Esophagus mucosa (tissue), 1 donor: ENCODE measurements at regions not wholly inside any gene's neighbourhood (a gene's known extent, or its start where the extent isn't known, plus 50 kb on each side); places are given as distances from the start of the nearest gene placed in this dataset.
"Not testable (repeated sequence)": the region's sequence is repeated elsewhere in the genome, so short reads cannot be mapped to it uniquely, and the experiment has no call there.

Experiments used
- ATAC-seq: fragments of 200-7000 bp; cut with Tn5 transposase; one replicate; pipeline ENCODE4 v1.9.1; 2020
- donor health status: DM: yes; HTN: yes; CAD: no.

DNA sequence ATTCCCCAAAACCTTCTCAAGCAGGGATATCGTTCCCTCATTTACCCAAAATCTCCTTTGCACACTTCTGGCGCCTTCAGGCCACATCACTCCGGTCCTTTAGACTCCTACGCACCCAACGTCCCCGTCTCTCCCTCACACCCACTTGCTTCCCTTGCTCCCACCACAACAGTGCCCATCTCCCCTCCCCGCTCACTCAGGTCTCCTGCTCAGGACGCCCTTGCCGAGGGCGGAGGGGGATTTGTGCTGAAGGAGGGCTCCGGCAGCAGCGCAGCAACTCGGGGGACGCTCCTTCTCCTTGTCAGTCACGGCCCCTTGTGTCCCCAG lies 71.6 kb downstream of the PCMTD2 start:
- peak; percentile 23 for ATAC-seq

DNA sequence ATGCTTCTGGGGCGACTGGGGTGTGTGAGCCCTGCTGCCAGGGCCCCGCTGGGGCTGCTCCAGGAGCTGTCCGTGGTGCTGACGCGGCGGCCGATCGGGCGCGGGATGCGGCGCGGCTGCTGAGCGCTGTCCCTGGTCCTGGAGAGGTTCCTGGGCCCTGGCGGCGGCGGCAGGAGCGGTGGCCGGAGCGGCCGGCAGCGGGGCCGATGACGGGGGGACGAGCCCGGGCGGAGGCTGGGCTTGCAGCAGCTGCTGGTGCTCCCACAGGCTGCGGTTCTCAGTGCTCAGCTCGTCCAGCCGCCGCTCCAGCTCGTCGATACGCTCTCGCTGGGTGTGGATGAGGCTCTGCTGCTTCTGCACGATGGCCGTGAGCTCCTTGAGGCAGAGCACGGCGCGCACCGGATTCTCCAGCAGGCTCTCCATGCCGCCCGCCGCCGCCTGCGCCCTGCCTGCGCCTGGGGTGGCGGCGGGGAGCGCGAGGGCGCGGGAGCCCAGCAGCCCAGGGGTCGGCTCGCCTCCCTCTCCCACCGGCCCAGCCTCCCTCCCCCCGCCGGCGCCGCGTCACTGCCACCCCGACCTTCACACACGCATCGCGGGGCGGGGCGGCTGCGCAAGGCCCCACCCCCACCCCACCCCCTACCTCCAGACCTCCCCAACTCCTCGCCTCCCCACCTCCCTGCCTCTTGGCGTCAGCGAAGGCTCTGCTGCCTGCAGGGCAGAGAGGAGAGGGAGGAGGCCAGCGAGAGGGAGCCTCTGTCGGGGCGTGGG lies 72.2 kb downstream of the PCMTD2 start:
- peak; percentile 95 for ATAC-seq

DNA sequence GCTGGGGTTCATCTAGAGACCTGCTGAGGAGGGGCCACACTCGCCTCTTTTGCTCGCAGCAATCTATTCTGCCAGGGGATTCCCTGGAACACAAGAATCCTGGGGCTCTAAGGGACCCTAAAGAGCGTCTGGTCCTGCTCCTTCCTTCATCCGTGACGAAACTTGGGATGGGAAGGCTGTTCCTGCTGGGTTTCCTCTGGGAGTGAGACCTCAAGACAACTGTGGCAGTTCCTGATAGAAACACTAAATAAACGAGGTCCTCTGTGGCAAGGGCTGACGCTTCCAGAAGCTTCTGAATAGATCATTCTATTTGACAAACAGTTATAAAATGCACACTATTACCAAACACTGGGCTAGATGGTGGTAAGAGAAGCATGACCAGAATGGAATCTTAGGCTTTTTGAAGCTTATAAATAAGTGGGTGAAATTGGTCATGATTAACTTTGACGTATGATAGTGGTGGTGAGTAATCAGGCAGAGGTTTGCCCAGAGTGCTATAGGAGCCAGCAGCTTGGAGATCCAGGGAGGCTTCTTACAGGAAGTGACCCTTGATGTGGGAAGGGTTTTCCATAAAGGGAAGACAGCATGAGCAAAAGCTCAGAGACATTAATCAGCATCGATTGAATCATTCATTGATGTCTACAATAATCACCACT lies 73.2 kb downstream of the PCMTD2 start:
- not testable (repeated sequence) for ATAC-seq

DNA sequence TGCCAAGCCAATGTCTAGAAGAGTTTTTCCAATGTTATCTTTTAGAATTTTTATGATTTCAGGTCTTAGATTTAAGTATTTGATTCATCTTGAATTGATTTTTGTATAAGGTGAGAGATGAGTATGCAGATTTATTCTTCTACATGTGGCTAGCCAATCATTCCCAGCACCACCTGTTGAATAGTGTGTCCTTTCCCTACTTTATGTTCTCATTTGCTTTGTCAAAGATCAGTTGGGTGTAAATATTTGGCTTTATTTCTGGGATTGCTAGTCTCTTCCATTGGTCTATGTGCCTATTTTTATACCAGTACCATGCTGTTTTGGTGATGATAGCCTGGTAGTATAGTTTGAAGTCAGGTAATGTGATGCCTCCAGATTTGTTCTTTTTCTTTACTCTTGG lies 77.1 kb downstream of the PCMTD2 start:
- not testable (repeated sequence) for ATAC-seq
